Sigmoid colon (tissue), 4 donors: ENCODE measurements at regions not wholly inside any gene's neighbourhood (a gene's known extent, or its start where the extent isn't known, plus 50 kb on each side); places are given as distances from the start of the nearest gene placed in this dataset.

Source experiments
- CTCF ChIP-seq, 4 experiments: fragments of 450-650 bp in 3 of 4; fragments of 200-600 bp in 1 of 4; IDR thresholded peaks; one replicate each; pipeline ENCODE4 v1.5.1; 2016 to 2019; ENCODE audit warnings: antibody characterized with exemption in 4 of 4, mild to moderate bottlenecking in 3 of 4, moderate library complexity in 2 of 4
- EP300 ChIP-seq, 4 donors: sonication (generic); formaldehyde crosslinking; IDR thresholded peaks; one replicate each; pipeline ENCODE4 v1.6.1; 2017; ENCODE audit warnings: antibody characterized with exemption in 4 of 4
- POLR2A ChIP-seq, 2 donors: fragments of 450-650 bp; IDR thresholded peaks; one replicate each; pipeline ENCODE4 v1.6.1; 2016; ENCODE audit warnings: antibody characterized with exemption in 2 of 2, mild to moderate bottlenecking in 2 of 2, moderate library complexity in 2 of 2
- POLR2AphosphoS5 ChIP-seq, 4 donors: sonication (generic); formaldehyde crosslinking; IDR thresholded peaks; one replicate each; pipeline ENCODE4 v1.6.1; 2017; ENCODE audit warnings: antibody characterized with exemption in 4 of 4

- TF ChIP-seq CTCF (IDR thresholded peaks at IDR 0.05) (no peak), POLR2A (IDR thresholded peaks at IDR 0.05) (no peak), POLR2AphosphoS5 (IDR thresholded peaks at IDR 0.05) (no peak), EP300 (IDR thresholded peaks at IDR 0.05) (no peak)
These were observed 343.9 kb upstream of the MMADHC start for GRCh38 chr2:149931486-149931885.
